NCI-H2029 (cell line): ENCODE measurements at regions not wholly inside any gene's neighbourhood (a gene's known extent, or its start where the extent isn't known, plus 50 kb on each side); places are given as distances from the start of the nearest gene placed in this dataset.
"Not testable (repeated sequence)": the region's sequence is repeated elsewhere in the genome, so short reads cannot be mapped to it uniquely, and the experiment has no call there.

Experiments
- DNase-seq: peaks from one replicate; lab custom pipeline; 2025; lab: John Stamatoyannopoulos, UW

DNA sequence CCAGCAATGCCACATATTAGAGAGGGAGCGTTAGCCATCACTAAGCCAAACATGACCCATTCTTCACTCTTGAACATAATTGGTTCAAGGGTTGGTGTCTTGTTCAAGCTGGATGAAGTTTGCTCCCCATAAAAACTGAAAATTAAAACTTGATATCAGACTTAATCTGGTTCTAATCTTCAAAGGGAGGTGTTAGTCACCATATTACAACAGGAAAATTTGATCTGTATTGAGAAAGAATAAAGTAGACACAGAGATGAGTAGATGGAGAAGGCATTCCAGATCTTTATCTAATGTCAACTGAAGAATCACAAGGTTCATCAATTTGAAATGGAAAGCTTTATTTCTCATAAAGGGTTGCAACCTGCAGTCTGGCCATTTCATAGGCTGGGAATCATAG, 972.8 kb downstream of the HACE1 start:
- DNase-seq: no peak

DNA sequence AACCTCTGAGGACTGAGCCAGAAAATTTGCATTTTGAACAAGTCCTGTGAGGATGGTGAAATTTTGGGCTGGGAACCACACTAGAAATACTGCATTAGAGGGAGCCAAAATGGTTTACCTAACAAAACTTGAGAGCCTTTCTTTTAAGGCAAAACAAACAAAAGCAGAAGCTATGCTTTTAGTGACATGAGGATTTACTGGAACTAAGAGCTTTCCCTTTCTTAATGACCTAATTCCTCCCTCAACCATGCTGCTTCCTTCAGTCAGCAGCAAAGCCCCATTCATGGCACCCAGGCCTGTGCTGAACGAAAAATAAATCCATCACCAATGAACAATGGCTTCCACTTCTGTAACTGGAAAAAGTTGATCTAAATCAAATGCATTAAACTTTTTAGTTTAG, 974.3 kb downstream of the HACE1 start:
- DNase-seq: no peak

DNA sequence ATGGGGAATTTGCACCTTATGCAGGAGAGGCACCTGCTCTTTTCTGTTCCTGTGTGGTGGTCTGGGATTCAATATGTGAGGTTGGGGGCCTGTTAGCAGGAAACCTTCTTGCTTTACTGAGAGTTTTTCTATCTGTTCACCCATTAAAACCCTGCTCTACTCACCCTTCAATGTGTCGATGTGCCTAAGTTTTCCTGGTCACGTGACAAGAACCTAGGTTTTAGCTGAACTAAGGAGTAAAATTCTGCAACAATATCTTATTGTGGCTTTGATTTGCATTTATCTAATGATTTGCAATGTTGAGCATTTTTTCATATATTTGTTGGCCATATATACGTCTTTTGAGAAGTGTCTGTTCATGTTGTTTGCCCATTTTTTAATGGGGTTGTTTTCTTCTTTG, 979.9 kb downstream of the HACE1 start:
- no peak for DNase-seq

DNA sequence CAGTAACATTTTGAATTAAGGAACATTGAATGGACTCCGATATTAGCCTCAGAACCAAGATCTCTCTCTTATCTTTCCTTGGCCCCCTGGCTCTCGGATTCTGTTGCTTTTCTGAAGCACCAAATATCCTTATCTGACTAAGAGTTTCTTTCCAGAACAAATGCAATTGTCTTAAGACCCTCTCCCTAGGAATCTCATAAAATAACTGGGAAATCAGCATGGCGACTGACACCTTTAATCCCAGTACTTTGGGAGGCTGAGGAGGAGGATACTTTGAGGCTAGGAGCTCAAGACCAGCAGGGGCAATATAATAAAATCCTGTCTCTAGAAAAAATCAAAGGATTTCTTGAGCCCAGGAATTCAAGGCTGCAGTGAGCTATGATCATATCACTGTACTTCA, 984.5 kb downstream of the HACE1 start:
- no peak for DNase-seq

DNA sequence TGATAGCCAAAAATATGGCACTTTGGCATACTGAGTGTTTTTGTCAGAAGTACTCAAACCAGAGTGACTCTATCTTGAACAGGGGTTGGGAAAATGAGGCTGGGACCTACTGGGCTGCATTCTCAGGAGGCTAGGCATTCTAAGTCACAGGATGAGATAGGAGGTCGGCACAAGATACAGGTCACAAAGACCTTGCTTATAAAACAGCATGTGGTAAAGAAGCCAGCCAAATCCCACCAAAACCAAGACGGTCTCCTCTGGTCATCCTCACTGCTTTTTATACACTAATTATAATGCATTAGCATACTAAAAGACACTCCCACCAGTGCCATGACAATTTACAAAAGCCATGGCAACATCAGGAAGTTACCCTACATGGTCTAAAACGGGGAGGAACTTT, 985.1 kb downstream of the HACE1 start:
- DNase-seq: no peak

DNA sequence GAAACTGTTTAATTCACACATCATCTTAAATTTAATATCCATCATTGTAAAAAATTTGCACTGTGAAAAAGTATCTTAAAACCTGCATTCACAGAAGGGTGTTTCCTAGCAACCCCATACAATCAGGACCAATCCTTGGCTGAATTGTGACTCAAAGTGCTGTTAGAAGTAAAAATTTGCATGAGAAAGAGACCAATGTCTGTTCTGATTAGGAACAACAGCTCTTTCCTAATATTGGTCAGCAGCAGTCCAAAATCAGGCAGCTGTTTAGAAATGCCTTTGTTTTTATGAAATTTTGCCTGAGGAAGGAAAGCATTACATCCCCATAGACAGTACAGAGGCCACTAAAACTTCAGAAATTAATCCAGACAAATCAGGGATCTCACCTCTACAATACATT, 987.0 kb downstream of the HACE1 start:
- no peak for DNase-seq

DNA sequence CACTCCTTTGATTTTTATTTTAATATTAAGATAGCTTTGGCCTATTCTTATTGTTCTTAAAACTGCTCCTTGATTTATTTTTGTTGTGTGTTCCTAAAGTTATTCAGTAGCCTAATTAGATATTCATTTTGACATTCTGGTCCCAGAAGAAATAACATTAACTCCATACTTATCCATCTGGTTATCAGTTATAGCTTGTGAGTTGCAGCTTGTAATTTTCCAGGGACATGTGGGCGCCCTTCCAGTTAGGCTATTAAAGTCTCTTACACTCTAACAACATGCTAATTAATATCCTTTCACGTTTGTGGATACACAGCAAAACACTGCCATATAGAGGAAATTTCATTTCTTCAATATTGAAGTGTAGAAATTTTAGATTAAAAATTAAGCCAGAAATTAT, 987.5 kb downstream of the HACE1 start:
- DNase-seq: no peak

DNA sequence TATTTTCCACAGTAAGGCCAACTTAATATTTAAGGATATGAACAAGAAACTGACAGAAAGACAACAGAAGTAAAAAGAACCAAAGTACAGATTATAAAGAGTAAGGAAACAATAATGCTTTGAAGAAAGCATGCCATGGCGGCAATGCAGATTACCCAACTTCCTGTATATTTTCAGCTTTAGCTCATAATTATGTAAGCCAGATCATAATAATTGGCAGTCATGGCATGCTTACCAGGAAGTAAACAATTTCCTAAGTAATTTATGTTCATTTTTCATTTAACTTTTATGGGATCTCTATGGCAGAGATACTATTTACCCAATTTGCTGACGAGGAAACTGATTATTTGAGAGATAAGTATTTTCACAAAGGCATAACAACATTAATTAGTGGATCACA, 988.7 kb downstream of the HACE1 start:
- DNase-seq: no peak

DNA sequence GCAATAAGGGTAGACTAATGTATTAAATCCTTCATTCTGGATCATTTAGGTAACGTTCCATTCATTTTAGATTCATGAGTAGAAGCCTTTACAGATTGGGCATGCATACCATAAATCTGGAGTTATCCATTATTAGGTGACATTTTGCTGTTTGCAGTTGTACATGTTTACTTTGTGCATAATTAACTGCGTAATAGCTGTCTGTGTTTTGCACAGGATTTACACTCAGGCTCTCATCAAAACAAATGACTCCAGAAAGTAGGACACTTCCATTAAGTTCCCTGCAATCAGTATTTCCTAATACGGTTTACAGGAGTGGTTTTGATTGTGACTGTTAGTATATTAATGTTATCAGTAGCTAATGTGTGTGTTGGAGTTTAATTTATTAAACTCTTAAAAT, 997.4 kb downstream of the HACE1 start:
- no peak for DNase-seq

DNA sequence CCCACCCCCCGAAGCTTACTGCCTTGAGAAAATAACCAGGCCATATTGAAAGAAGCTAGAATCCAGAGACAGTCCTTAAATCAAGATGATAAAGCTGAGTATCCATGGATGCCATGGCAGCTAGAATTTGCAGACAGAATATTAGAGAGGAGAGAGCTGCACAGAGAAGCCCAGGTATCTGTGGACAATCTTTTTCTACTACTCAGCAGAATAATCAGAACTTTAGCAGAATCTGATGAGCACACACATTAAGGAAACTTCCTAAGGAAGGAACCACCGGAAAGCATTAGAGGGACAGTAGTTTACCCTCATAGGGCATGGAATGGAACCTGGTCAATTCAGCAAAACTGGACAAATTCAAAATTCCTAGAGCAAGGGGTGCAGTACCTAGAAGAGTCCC, 1001.7 kb downstream of the HACE1 start:
- no peak for DNase-seq

DNA sequence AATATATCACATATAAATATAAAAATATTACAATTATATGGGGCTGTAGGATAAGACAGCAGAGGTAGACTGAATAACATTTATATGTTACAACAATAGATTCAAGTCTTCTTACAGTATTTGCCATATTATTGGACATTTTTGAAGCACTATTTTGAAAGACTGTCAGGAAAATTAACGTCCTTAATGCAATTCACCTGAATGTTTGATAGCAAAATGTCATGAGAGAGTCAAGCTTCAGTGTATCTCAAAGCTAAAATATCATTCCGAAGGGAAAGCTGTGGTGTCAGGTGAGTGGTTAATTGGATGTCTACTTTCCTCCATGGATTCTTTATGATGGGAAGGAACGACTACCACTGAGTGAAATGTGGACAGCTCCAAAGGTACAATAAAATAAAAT, 1004.0 kb downstream of the HACE1 start:
- no peak for DNase-seq

DNA sequence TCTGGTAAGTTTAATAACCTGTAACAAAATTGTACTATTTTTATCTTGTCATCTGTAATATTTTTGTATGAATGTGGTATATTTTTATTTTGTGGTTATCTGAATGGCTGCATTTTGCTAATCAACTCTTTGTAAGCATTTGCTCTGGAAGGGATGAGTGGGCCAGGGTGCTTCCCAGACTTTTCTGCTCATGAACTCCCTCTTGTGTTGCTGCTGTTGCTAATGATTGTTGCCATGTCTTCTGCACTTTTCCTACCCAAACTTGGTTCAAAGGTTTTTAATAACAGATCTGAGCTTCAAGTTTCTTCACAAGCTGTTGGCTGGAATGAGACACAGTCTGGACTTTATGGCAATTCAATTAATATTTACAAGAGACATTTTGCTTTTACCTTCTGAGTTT, 1005.7 kb downstream of the HACE1 start:
- no peak for DNase-seq

DNA sequence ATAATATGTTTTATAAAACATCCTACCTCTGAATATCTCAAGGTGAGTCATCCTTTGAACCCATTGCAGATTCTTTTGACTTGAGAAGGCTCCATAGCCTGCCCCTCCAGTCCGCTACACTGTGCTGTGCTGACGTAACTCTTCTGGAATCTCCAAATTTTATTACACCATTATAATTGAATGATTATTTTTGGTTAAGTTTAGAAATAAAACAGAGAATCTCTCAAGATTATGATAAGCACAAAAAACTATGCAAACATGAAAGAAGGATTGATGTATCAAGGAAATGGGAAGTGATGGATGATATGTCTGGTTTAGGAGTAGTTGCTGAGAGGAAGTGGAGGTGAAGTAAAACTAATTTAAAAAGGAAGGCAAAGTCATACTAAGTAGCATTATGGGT, 1021.3 kb downstream of the HACE1 start:
- no peak for DNase-seq

DNA sequence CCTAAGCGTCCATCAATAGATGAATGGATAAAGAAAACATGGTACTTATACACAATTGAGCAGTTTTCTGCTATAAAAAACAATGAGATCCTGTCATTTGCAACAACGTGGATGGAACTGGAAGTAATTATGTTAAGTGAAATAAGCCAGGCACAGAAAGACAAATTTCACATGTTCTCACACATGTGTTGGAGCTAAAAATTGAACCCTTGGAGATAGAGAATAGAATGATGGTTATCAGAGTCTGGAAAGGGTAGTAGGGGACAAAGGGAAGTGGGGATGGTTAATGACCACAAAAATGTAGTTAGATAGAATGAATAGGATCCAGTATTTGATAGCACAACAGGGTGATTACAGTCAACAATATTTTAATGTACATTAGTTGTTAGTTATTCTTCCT, 1033.5 kb downstream of the HACE1 start:
- DNase-seq: no peak

DNA sequence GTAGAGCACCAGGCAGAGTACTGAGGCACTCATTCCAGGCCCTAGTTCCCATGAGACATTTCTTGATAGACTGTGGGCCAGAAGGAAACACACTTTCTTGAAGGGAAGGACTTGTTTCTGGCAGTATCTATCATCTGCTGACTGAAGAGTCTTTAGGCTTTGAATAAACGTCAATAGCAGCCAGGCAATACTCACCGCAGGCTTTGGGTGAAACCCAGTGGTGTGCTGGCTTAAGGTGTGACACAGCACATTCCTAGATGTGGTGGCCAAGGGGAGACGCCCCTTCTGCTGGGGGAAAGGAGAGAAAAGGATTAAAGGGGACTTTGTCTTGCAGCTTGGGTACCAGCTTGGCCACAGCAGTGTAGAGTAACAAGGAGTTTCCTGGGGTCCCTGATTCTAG, 1039.6 kb downstream of the HACE1 start:
- DNase-seq: no peak

DNA sequence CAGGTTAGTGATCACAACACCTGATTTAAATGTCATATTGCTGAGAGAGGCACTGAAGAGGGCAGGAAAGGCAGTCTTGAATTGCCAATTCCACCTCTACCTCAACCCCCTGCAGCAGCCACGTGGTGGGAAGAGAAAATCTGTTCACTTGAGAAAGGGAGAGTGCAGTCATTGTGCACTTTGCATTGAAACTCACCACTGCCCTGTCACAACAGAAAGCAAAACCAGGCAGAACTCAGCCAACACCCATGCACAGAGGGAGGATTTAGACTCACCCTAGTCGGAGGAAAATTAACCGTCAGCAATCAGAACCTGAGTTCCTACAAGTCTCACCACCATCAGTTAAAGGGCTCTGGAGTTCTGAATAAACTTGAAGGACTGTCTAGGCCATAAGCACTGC, 1040.2 kb downstream of the HACE1 start:
- DNase-seq: no peak

DNA sequence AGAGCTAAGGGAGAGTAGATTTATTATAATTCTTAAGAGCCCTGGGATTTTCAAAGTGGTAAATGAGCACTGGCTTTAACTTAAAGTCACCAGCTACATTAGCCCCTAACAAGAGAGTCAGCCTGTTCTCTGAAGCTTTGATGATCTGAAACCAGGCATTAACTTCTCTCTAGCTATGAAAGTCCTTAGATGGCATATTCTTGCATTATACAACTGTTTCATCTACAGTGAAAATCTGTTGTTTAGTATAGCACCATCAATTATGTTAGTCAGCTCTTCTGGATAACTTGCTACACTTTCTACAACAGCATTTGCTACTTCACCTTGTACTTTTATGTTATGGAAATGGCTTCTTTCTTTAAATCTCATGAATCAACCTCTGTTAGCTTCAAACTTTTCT, 1046.7 kb downstream of the HACE1 start:
- DNase-seq: no peak

DNA sequence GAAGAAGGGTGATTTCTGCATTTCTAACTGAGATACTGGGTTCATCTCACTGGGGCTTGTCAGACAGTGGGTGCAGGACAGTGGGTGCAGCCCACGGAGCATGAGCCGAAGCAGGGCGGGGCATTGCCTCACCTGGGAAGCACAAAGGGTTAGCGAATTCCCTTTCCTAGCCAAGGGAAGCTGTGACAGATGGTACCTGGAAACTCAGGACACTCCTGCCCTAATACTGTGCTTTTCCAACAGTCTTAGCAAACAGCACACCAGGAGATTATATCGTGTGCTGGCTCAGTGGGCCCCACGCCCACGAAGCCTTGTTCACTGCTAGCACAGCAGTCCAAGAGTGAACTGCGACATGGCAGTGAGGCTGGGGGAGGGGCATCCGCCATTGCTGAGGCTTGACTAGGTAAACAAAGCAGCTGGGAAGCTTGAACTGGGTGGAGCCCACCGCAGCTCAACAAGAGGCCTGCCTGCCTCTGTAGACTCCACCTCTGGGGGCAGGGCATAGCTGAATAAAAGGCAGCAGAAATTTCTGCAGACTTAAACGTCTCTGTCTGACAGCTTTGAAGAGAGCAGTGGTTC, 1057.7 kb downstream of the HACE1 start:
- not testable (repeated sequence) for DNase-seq

DNA sequence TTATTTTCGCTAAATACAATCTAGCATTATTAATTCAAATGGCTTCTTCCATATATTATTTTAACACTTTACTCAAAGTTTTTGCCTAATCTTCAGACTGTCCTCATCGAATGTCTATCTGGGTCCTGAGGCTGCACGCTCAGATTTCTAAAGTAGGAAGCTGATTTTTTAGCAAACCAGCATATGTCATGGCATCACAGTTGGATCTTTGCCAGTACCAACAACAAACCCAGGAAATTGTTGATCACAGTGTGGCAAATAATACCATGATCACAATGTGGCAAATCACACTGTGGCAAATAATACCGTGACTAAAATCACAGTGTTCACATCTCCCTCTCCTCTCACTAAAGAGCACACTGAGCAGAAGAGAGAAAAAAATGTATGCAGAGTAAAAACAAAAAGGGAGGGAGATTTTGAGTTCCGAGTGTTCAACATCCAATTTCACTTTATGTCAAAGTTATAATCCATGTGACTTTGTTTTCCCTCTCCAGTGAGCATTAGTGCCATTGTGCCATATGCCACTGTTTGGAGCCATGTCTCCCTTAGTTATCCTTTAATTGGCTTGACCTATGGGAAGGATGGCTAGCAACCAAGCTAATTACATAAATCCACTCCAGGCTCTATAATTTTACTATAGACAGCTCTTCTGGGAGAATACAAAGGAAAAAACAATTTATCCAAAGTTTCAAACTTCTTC, 1059.6 kb downstream of the HACE1 start:
- DNase-seq: peak; percentile 2

DNA sequence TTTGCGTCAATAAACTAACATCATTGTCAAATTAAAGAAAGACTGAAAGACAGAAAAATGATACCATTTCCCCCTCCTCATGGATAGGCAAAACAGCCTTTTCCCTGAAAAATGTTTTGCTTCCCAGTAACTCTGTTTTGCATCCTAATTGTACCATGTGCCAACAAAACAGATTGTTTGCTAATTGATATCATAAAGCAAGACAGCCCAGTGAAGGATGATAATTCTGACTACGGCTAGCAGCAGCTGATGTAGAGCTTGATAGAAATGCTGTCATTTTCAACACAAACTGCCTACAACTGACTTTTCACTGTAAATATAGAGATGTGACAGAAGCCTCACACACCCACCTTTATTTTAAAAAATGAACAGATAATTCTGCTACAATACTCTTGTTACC, 1061.6 kb downstream of the HACE1 start:
- no peak for DNase-seq

DNA sequence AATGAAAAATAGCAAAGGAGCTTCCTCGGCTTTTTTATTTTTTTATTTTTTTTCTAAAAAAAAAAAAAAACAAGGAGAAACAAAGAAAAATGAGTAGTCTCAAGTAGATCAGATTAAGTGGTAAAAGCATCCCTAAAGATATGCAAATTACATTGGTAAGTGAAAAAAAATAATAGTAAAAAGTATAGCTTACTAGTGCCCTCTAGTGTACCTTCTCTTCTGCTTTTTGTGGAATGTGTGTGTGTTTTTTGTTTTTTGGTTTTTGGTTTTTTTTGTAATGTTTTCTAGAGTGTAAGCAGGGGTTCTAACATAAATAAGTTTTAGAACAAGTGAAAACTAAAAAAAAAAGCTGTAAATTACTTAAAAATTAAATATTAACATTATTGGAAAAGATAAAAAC, 1062.0 kb downstream of the HACE1 start:
- peak; percentile 1 for DNase-seq

DNA sequence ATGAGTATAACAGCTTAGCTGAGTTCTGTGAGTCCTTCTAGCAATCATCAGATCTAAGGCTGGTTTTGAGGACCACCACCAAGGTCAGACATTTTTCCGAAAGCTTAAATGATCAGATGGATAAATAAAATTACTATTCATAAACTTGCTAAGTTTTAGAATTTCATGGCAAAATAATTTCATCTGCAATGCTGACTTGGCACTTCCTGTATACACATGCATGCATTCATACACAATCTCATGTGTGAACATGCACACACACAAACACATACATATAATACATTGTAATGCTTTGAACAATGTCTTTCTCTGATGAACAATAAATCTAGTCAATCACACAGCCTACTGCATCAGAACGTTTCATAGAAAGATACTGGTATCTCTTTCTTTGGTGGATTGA, 1068.3 kb downstream of the HACE1 start:
- no peak for DNase-seq

DNA sequence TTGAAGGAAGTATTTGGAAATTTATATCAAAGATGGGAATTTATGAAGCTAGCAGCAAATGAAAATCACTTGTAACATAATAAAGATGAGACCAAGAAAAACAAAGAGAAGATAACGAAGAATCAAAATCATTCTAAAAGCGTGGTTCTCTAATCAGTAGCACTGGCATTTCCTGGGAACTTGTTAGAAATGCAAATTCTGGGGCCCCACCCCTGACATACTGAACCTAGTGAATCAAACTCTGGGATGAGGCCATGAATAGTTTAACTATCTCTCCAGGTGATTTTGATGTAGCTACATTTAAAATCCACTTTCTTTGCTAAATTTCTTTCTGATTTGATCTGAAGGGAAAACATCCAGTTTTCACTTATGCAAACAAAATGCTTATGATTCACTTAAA, 1075.6 kb downstream of the HACE1 start:
- no peak for DNase-seq

DNA sequence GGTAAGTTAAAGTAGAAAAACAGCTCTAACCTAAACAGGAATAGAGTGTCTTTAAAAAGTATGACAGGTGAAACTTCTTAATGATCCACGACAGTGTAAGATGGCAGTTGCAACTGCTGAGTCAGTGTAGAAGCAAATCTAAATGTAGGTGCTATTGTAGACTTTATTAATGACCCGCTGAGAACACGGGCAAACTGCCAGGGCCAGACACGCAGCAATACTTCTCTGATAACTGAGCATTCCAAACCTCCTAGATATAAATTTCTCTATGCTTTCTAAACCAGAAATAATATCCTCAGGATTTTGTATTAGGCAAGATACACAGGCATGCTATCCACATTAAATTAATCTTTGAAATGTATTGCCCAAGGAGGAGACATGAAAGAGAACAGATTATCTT, 1076.4 kb downstream of the HACE1 start:
- DNase-seq: no peak
